AG10803 (cell line): ENCODE measurements at regions not wholly inside any gene's neighbourhood (a gene's known extent, or its start where the extent isn't known, plus 50 kb on each side); places are given as distances from the start of the nearest gene placed in this dataset.
A peak's percentile ranks its signal among the peaks of the same experiment; 100 is the strongest.
"Not testable (repeated sequence)": the region's sequence is repeated elsewhere in the genome, so short reads cannot be mapped to it uniquely, and the experiment has no call there.

Source experiments
- DNase-seq: peaks from one replicate; pipeline ENCODE4 v3.0.0; 2010; ENCODE audit warnings: low read depth
- H3K4me3 ChIP-seq: 2 replicates; pipeline ENCODE4 v1.5.1; 2011; ENCODE audit warnings: mild to moderate bottlenecking, low read length, control low read depth
- TF ChIP-seq, protein P1 (sequence below): conservative IDR thresholded peaks from 2 replicates; pipeline ENCODE4 v1.5.1; 2011; ENCODE audit warnings: mild to moderate bottlenecking, low read length, control low read depth, inconsistent platforms

- DNase-seq, result no peak
- TF ChIP-seq, protein P1, sequence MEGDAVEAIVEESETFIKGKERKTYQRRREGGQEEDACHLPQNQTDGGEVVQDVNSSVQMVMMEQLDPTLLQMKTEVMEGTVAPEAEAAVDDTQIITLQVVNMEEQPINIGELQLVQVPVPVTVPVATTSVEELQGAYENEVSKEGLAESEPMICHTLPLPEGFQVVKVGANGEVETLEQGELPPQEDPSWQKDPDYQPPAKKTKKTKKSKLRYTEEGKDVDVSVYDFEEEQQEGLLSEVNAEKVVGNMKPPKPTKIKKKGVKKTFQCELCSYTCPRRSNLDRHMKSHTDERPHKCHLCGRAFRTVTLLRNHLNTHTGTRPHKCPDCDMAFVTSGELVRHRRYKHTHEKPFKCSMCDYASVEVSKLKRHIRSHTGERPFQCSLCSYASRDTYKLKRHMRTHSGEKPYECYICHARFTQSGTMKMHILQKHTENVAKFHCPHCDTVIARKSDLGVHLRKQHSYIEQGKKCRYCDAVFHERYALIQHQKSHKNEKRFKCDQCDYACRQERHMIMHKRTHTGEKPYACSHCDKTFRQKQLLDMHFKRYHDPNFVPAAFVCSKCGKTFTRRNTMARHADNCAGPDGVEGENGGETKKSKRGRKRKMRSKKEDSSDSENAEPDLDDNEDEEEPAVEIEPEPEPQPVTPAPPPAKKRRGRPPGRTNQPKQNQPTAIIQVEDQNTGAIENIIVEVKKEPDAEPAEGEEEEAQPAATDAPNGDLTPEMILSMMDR, result no peak
- H3K4me3 ChIP-seq, result no peak overlapping the region
Measured at GRCh38 chr5:156053056-156053455, 273.9 kb upstream of the SGCD start.

GRCh38 chr5:156076912-156077311 lies 250.1 kb upstream of the SGCD start:
- no peak for DNase-seq
- TF ChIP-seq, protein P1, result no peak
- H3K4me3 ChIP-seq, result no peak overlapping the region

- TF ChIP-seq, protein P1, result no peak
- DNase-seq, result no peak
- H3K4me3 ChIP-seq, result no peak overlapping the region
Measured at GRCh38 chr5:156087577-156088110, 239.3 kb upstream of the SGCD start.

DNA sequence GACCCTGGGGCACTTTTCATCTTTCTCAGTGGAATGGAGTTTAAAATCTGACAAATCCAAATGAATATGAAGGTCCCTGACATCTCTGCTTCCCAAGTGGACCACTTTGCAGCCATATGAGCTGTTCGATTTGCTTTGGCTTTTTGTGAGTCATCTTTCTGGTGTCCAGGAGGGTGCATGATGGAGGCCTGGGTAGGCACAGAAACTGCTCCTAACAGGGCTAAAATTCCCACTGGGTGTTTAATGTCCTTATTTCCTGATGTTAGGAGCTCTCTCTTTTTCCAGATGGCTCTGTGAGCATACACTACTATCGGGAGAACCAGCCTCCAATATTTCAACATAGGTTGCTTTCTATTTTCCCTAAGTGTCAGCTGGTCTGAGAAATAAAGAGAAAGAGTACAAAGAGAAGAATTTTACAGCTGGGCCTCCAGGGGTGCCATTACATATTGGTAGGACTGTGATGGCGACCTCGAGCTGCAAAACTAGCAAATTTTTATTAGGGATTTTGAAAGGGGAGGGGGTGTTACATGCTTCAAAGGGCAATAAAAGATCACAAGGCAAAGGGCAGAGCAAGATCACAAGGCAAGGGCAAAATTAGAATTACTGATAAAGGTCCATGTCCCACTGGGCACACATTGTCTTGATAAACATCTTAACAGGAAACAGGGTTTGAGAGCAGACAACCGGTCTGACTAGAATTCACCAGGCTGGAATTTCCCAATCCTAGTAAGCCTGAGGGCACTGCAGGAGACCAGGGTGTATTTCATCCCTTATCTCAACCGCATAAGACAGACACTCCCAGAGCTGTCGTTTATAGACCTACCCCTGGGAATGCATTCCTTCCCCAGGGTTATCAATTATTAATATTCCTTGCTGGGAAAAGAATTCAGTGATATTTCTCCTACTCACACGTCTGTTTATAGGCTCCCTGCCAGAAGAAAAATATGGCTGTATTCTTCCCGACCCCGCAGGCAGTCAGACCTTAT lies 236.7 kb upstream of the SGCD start:
- DNase-seq, H3K4me3 ChIP-seq: not testable (repeated sequence)

- TF ChIP-seq, protein P1, result no peak
- no peak for DNase-seq
- H3K4me3 ChIP-seq, result no peak overlapping the region
Measured at GRCh38 chr5:156093024-156093423, 233.9 kb upstream of the SGCD start.

- DNase-seq, result peak; percentile 78
- TF ChIP-seq, protein P1, result no peak
- H3K4me3 ChIP-seq, result peak overlapping the region; percentile 6; the same call in 1 of the 2 replicates
Measured at GRCh38 chr5:156094001-156094400, 233.0 kb upstream of the SGCD start.

DNA sequence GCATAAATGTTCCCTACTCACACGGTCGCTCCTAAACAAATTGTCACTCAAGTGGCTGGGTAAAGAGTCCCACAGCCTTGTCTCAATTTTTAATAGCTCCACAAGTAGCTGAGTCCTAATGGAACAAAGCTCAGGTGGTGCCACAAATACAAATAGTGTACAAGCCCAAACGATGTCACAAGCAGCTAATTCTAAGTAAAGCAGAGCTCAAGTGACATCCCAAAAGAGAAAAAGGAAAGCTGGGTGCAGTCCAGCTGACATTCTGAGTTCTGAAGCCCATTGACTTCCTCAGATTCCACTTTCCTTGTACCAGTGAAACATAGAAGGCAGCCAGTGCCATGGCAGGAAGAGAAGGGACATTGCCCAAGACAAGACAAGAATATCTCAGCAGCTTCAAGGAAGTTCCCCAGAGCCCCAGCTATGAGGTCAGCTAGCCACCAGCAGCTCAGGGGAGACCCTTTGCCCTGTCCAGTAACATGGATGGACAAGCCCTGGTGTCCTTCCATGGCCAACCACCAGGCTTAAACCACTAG lies 231.2 kb upstream of the SGCD start:
- no peak overlapping the region for H3K4me3 ChIP-seq
- DNase-seq, result no peak
- TF ChIP-seq, protein P1, result no peak; the same call in 1 of the 2 replicates
